ENCODE measurements at regions not wholly inside any gene's neighbourhood (a gene's known extent, or its start where the extent isn't known, plus 50 kb on each side); places are given as distances from the start of the nearest gene placed in this dataset.

GRCh38 chr3:28808068-28808467 lies 459.4 kb upstream of the AZI2 start:
- WGBS, 3 donors = 45 to 68% (median 57%) methylated on average over 4 of the region's 4 CpGs
- DNase-seq (no peak), FAIRE-seq (no peak)
- no peaks in the 10 kb centered on the region for H3K36me3 ChIP-seq (ENCODE audit: control insufficient read depth in 3 of 3, insufficient read depth in 2 of 3, low read depth in 1 of 3, low read length in 3 of 3)
- no peak overlapping the region for H3K27ac ChIP-seq (ENCODE audit: low read depth in 1 of 3, low read length in 2 of 3)
- H3K4me1 ChIP-seq (ENCODE audit: control insufficient read depth in 3 of 3, insufficient read depth in 2 of 3, low read depth in 1 of 3, low read length in 2 of 3) = no peaks in the 10 kb centered on the region
- H3K27me3 ChIP-seq (ENCODE audit: control insufficient read depth in 3 of 3, insufficient read depth in 3 of 3, low read length in 3 of 3) = no peaks in the 10 kb centered on the region
- H3K9me3 ChIP-seq (ENCODE audit: control insufficient read depth in 2 of 2, insufficient read depth in 1 of 2, low read depth in 1 of 2, low read length in 1 of 2) = no peaks in the 10 kb centered on the region
- no peak overlapping the region for H3K4me3 ChIP-seq (ENCODE audit: low read depth in 1 of 3, low read length in 3 of 3)

- H3K36me3 ChIP-seq (ENCODE audit: control insufficient read depth in 3 of 3, insufficient read depth in 2 of 3, low read depth in 1 of 3, low read length in 3 of 3) = no peaks in the 10 kb centered on the region
- FAIRE-seq = no peak
- H3K4me1 ChIP-seq (ENCODE audit: control insufficient read depth in 3 of 3, insufficient read depth in 2 of 3, low read depth in 1 of 3, low read length in 2 of 3) = no peaks in the 10 kb centered on the region
- no peaks in the 10 kb centered on the region for H3K9me3 ChIP-seq (ENCODE audit: control insufficient read depth in 2 of 2, insufficient read depth in 1 of 2, low read depth in 1 of 2, low read length in 1 of 2)
- no peaks in the 10 kb centered on the region for H3K27me3 ChIP-seq (ENCODE audit: control insufficient read depth in 3 of 3, insufficient read depth in 3 of 3, low read length in 3 of 3)
- no peak overlapping the region for H3K27ac ChIP-seq (ENCODE audit: low read depth in 1 of 3, low read length in 2 of 3)
- DNase-seq = no peak
- no peak overlapping the region for H3K4me3 ChIP-seq (ENCODE audit: low read depth in 1 of 3, low read length in 3 of 3)
Measured at GRCh38 chr3:28816017-28816416, 464.9 kb upstream of the RBMS3 start.

- H3K27me3 ChIP-seq (ENCODE audit: control insufficient read depth in 3 of 3, insufficient read depth in 3 of 3, low read length in 3 of 3) = no peaks in the 10 kb centered on the region
- FAIRE-seq = no peak
- WGBS, 3 donors = 65 to 81% (median 71%) methylated on average over 1 of the region's 1 CpG
Measured at GRCh38 chr3:28824316-28824715, 456.6 kb upstream of the RBMS3 start.

GRCh38 chr3:28826840-28827239 lies 454.0 kb upstream of the RBMS3 start:
- Histone ChIP-seq H3K4me3 (ENCODE audit: low read depth in 1 of 3, low read length in 3 of 3) (no peak overlapping the region), H3K36me3 (ENCODE audit: control insufficient read depth in 3 of 3, insufficient read depth in 2 of 3, low read depth in 1 of 3, low read length in 3 of 3) (no peaks in the 10 kb centered on the region), H3K4me1 (ENCODE audit: control insufficient read depth in 3 of 3, insufficient read depth in 2 of 3, low read depth in 1 of 3, low read length in 2 of 3) (no peaks in the 10 kb centered on the region), H3K9me3 (ENCODE audit: control insufficient read depth in 2 of 2, insufficient read depth in 1 of 2, low read depth in 1 of 2, low read length in 1 of 2) (no peaks in the 10 kb centered on the region), H3K27ac (ENCODE audit: low read depth in 1 of 3, low read length in 2 of 3) (no peak overlapping the region), H3K27me3 (ENCODE audit: control insufficient read depth in 3 of 3, insufficient read depth in 3 of 3, low read length in 3 of 3) (no peaks in the 10 kb centered on the region)
- DNase-seq (no peak), FAIRE-seq (no peak)

More at GRCh38 chr3:28824316-28824715, 456.6 kb upstream of the RBMS3 start:
- no peak for DNase-seq
- Histone ChIP-seq H3K27ac (ENCODE audit: low read depth in 1 of 3, low read length in 2 of 3) (no peak overlapping the region), H3K9me3 (ENCODE audit: control insufficient read depth in 2 of 2, insufficient read depth in 1 of 2, low read depth in 1 of 2, low read length in 1 of 2) (no peaks in the 10 kb centered on the region), H3K4me3 (ENCODE audit: low read depth in 1 of 3, low read length in 3 of 3) (no peak overlapping the region), H3K4me1 (ENCODE audit: control insufficient read depth in 3 of 3, insufficient read depth in 2 of 3, low read depth in 1 of 3, low read length in 2 of 3) (no peaks in the 10 kb centered on the region), H3K36me3 (ENCODE audit: control insufficient read depth in 3 of 3, insufficient read depth in 2 of 3, low read depth in 1 of 3, low read length in 3 of 3) (no peaks in the 10 kb centered on the region)

- FAIRE-seq = no peak
- WGBS, 3 donors = 34 to 56% (median 37%) methylated on average over 2 of the region's 2 CpGs
Measured at GRCh38 chr3:28835249-28835648, 445.6 kb upstream of the RBMS3 start.

GRCh38 chr3:28835751-28836150 lies 445.1 kb upstream of the RBMS3 start:
- Histone ChIP-seq H3K4me1 (ENCODE audit: control insufficient read depth in 3 of 3, insufficient read depth in 2 of 3, low read depth in 1 of 3, low read length in 2 of 3) (no peaks in the 10 kb centered on the region), H3K4me3 (ENCODE audit: low read depth in 1 of 3, low read length in 3 of 3) (no peak overlapping the region), H3K36me3 (ENCODE audit: control insufficient read depth in 3 of 3, insufficient read depth in 2 of 3, low read depth in 1 of 3, low read length in 3 of 3) (no peaks in the 10 kb centered on the region), H3K9me3 (ENCODE audit: control insufficient read depth in 2 of 2, insufficient read depth in 1 of 2, low read depth in 1 of 2, low read length in 1 of 2) (no peaks in the 10 kb centered on the region), H3K27ac (ENCODE audit: low read depth in 1 of 3, low read length in 2 of 3) (no peak overlapping the region), H3K27me3 (ENCODE audit: control insufficient read depth in 3 of 3, insufficient read depth in 3 of 3, low read length in 3 of 3) (peaks cover 0 to 5% (median 0%) of the 10 kb centered on the region in 3 donors)
- WGBS, 3 donors = 41 to 48% (median 48%) methylated on average over 8 of the region's 8 CpGs
- FAIRE-seq = no peak
- no peak for DNase-seq

More at GRCh38 chr3:28835249-28835648, 445.6 kb upstream of the RBMS3 start:
- no peak for DNase-seq
- peaks cover 0 to 5% (median 0%) of the 10 kb centered on the region in 3 donors for H3K27me3 ChIP-seq (ENCODE audit: control insufficient read depth in 3 of 3, insufficient read depth in 3 of 3, low read length in 3 of 3)
- no peak overlapping the region for H3K27ac ChIP-seq (ENCODE audit: low read depth in 1 of 3, low read length in 2 of 3)
- no peaks in the 10 kb centered on the region for H3K9me3 ChIP-seq (ENCODE audit: control insufficient read depth in 2 of 2, insufficient read depth in 1 of 2, low read depth in 1 of 2, low read length in 1 of 2)
- H3K4me1 ChIP-seq (ENCODE audit: control insufficient read depth in 3 of 3, insufficient read depth in 2 of 3, low read depth in 1 of 3, low read length in 2 of 3) = no peaks in the 10 kb centered on the region
- H3K4me3 ChIP-seq (ENCODE audit: low read depth in 1 of 3, low read length in 3 of 3) = no peak overlapping the region
- no peaks in the 10 kb centered on the region for H3K36me3 ChIP-seq (ENCODE audit: control insufficient read depth in 3 of 3, insufficient read depth in 2 of 3, low read depth in 1 of 3, low read length in 3 of 3)

GRCh38 chr3:28836199-28836598 lies 444.7 kb upstream of the RBMS3 start:
- no peaks in the 10 kb centered on the region for H3K36me3 ChIP-seq (ENCODE audit: control insufficient read depth in 3 of 3, insufficient read depth in 2 of 3, low read depth in 1 of 3, low read length in 3 of 3)
- no peak for DNase-seq
- H3K27ac ChIP-seq (ENCODE audit: low read depth in 1 of 3, low read length in 2 of 3) = no peak overlapping the region
- peaks cover 0 to 5% (median 0%) of the 10 kb centered on the region in 3 donors for H3K27me3 ChIP-seq (ENCODE audit: control insufficient read depth in 3 of 3, insufficient read depth in 3 of 3, low read length in 3 of 3)
- FAIRE-seq = no peak
- H3K4me1 ChIP-seq (ENCODE audit: control insufficient read depth in 3 of 3, insufficient read depth in 2 of 3, low read depth in 1 of 3, low read length in 2 of 3) = no peaks in the 10 kb centered on the region
- no peaks in the 10 kb centered on the region for H3K9me3 ChIP-seq (ENCODE audit: control insufficient read depth in 2 of 2, insufficient read depth in 1 of 2, low read depth in 1 of 2, low read length in 1 of 2)
- WGBS, 3 donors = 33 to 64% (median 56%) methylated on average over 2 of the region's 2 CpGs
- no peak overlapping the region for H3K4me3 ChIP-seq (ENCODE audit: low read depth in 1 of 3, low read length in 3 of 3)

GRCh38 chr3:28840976-28841376 lies 439.9 kb upstream of the RBMS3 start:
- H3K36me3 ChIP-seq (ENCODE audit: control insufficient read depth in 3 of 3, insufficient read depth in 2 of 3, low read depth in 1 of 3, low read length in 3 of 3) = no peaks in the 10 kb centered on the region
- no peaks in the 10 kb centered on the region for H3K4me1 ChIP-seq (ENCODE audit: control insufficient read depth in 3 of 3, insufficient read depth in 2 of 3, low read depth in 1 of 3, low read length in 2 of 3)
- 53 to 74% (median 69%) methylated on average over 1 of the region's 1 CpG for WGBS, 3 donors
- no peak for FAIRE-seq
- no peak overlapping the region for H3K4me3 ChIP-seq (ENCODE audit: low read depth in 1 of 3, low read length in 3 of 3)
- no peak overlapping the region for H3K27ac ChIP-seq (ENCODE audit: low read depth in 1 of 3, low read length in 2 of 3)
- no peak for DNase-seq
- H3K9me3 ChIP-seq (ENCODE audit: control insufficient read depth in 2 of 2, insufficient read depth in 1 of 2, low read depth in 1 of 2, low read length in 1 of 2) = no peaks in the 10 kb centered on the region
- no peaks in the 10 kb centered on the region for H3K27me3 ChIP-seq (ENCODE audit: control insufficient read depth in 3 of 3, insufficient read depth in 3 of 3, low read length in 3 of 3)

- FAIRE-seq (no peak), DNase-seq (no peak)
- no peaks in the 10 kb centered on the region for H3K4me1 ChIP-seq (ENCODE audit: control insufficient read depth in 3 of 3, insufficient read depth in 2 of 3, low read depth in 1 of 3, low read length in 2 of 3)
- WGBS, 3 donors = 44 to 93% (median 58%) methylated on average over 2 of the region's 2 CpGs
- H3K27ac ChIP-seq (ENCODE audit: low read depth in 1 of 3, low read length in 2 of 3) = no peak overlapping the region
- no peak overlapping the region for H3K4me3 ChIP-seq (ENCODE audit: low read depth in 1 of 3, low read length in 3 of 3)
- H3K36me3 ChIP-seq (ENCODE audit: control insufficient read depth in 3 of 3, insufficient read depth in 2 of 3, low read depth in 1 of 3, low read length in 3 of 3) = no peaks in the 10 kb centered on the region
- H3K27me3 ChIP-seq (ENCODE audit: control insufficient read depth in 3 of 3, insufficient read depth in 3 of 3, low read length in 3 of 3) = no peaks in the 10 kb centered on the region
- H3K9me3 ChIP-seq (ENCODE audit: control insufficient read depth in 2 of 2, insufficient read depth in 1 of 2, low read depth in 1 of 2, low read length in 1 of 2) = no peaks in the 10 kb centered on the region
Measured at GRCh38 chr3:28841441-28841840, 439.4 kb upstream of the RBMS3 start.

Data from small intestine (tissue), 7 donors.